Endothelial cell of umbilical vein (primary cell): ENCODE measurements at regions not wholly inside any gene's neighbourhood (a gene's known extent, or its start where the extent isn't known, plus 50 kb on each side); places are given as distances from the start of the nearest gene placed in this dataset.
"Not testable (repeated sequence)": the region's sequence is repeated elsewhere in the genome, so short reads cannot be mapped to it uniquely, and the experiment has no call there.

Experiments used
- BruUV-seq: library from RNA; stranded (reverse); fragments of 400-500 nt; replicated peaks from 2 replicates; lab custom pipeline; 2021; lab: Mats Ljungman, UMichigan
- CTCF ChIA-PET: fragments of 300-600, 350-600 bp; sonication (Branson Sonifier 250); formaldehyde crosslinking; loops from one replicate; lab custom pipeline; 2021; ENCODE audit warnings: antibody characterized with exemption, inconsistent platforms; lab: Charles Lee
- POLR2A ChIA-PET: fragments of 300-600, 350-600 bp; sonication (Branson Sonifier 250); formaldehyde crosslinking; loops from one replicate; lab custom pipeline; 2021; ENCODE audit warnings: antibody characterized with exemption, inconsistent platforms; lab: Charles Lee
- DNase-seq: peaks from one replicate; pipeline ENCODE4 v3.0.0-alpha.2; 2011; ENCODE audit warnings: low read depth, low spot score
- FAIRE-seq: peaks from 2 replicates; lab custom pipeline; 2011; peaks lifted over from hg19 to GRCh38; lab: Jason Lieb, UNC
- H2AFZ ChIP-seq: 2 replicates; pipeline ENCODE4 v1.6.0; 2012; ENCODE audit warnings: low read depth, low read length, control low read depth, inconsistent platforms
- H3K27ac ChIP-seq: 2 replicates; pipeline ENCODE4 v1.5.1; 2011; ENCODE audit warnings: low read depth, mild to moderate bottlenecking, control low read depth, low read length, moderate library complexity; ENCODE audit not compliant: insufficient read depth
- H3K27me3 ChIP-seq, 2 experiments: 2 replicates each; pipeline versions ENCODE4 v1.6.0 to v1.6.1; 2011; ENCODE audit warnings: low read length in 2 of 2, mixed read lengths in 1 of 2; ENCODE audit not compliant: control insufficient read depth in 2 of 2, insufficient read depth in 2 of 2
- H3K36me3 ChIP-seq, 2 experiments: 2 replicates in 1 of 2; 3 replicates in 1 of 2; pipeline ENCODE4 v1.5.1; 2011; ENCODE audit warnings: low read length in 2 of 2, mild to moderate bottlenecking in 1 of 2, moderate library complexity in 1 of 2; ENCODE audit not compliant: control insufficient read depth in 2 of 2, insufficient read depth in 2 of 2; ENCODE audit errors: extremely low read depth in 1 of 2
- H3K4me1 ChIP-seq: 3 replicates; pipeline ENCODE4 v1.5.1; 2011; ENCODE audit warnings: mild to moderate bottlenecking, low read length; ENCODE audit not compliant: control insufficient read depth, insufficient read depth; ENCODE audit errors: extremely low read depth
- H3K4me2 ChIP-seq: 2 replicates; pipeline ENCODE4 v1.6.1; 2011; ENCODE audit warnings: low read length, control low read depth, mixed read lengths; ENCODE audit not compliant: insufficient read depth
- H3K4me3 ChIP-seq, 3 experiments: fragments of 200-600 bp in 1 of 3; sonication (generic), shearing (Covaris generic) in 1 of 3; replicated peaks in 1 of 3; 2 replicates each; pipeline ENCODE4 v1.5.1; 2011 to 2016; ENCODE audit warnings: control low read depth in 3 of 3, low read length in 3 of 3, mild to moderate bottlenecking in 2 of 3, inconsistent platforms in 1 of 3, low read depth in 1 of 3, moderate library complexity in 1 of 3; ENCODE audit not compliant: insufficient read depth in 1 of 3
- H3K79me2 ChIP-seq: 2 replicates; pipeline ENCODE4 v1.6.0; 2012; ENCODE audit warnings: low read length, inconsistent platforms; ENCODE audit not compliant: control insufficient read depth, insufficient read depth
- H3K9ac ChIP-seq: replicated peaks from 2 replicates; pipeline ENCODE3; 2011; ENCODE audit warnings: low read length, control low read depth; ENCODE audit not compliant: insufficient read depth; ENCODE audit errors: extremely low read depth
- H3K9me1 ChIP-seq: replicated peaks from 3 replicates; pipeline ENCODE4 v1.6.0; 2011; ENCODE audit warnings: mild to moderate bottlenecking, low read length; ENCODE audit not compliant: control insufficient read depth, insufficient read depth; ENCODE audit errors: extremely low read depth
- H3K9me3 ChIP-seq: replicated peaks from 2 replicates; pipeline ENCODE4 v1.5.1; 2012; ENCODE audit warnings: low read length, inconsistent platforms; ENCODE audit not compliant: control insufficient read depth, insufficient read depth
- H4K20me1 ChIP-seq: replicated peaks from 2 replicates; pipeline ENCODE3; 2011; ENCODE audit warnings: mild to moderate bottlenecking, low read length; ENCODE audit not compliant: control insufficient read depth, insufficient read depth; ENCODE audit errors: extremely low read depth
- CTCF ChIP-seq, 2 donors: IDR thresholded peaks; 1 replicate in 1 of 2; 2 replicates in 1 of 2; pipeline ENCODE4 v1.5.1; 2011; ENCODE audit warnings: low read length in 2 of 2, mild to moderate bottlenecking in 2 of 2, moderate library complexity in 2 of 2, control low read depth in 1 of 2, inconsistent platforms in 1 of 2, low read depth in 1 of 2; ENCODE audit not compliant: insufficient read depth in 1 of 2; ENCODE audit errors: extremely low read depth in 1 of 2
- GATA2 ChIP-seq: IDR thresholded peaks from 2 replicates; pipeline ENCODE4 v1.7.0; 2011; ENCODE audit warnings: low read depth, mild to moderate bottlenecking, moderate library complexity, mixed read lengths, low read length; ENCODE audit not compliant: insufficient read length, insufficient read depth
- dilution Hi-C: fragments of 300-500 bp; cut with MboI; formaldehyde crosslinking; loops from one replicate; pipeline ENCODE4 v1.15.0; 2019; ENCODE audit warnings: low sequenced_read_pairs; ENCODE audit not compliant: extremely low pct_ligation_motif_present
- intact Hi-C: fragments of 100-400 bp; cut with micrococcal nuclease; formaldehyde crosslinking; loops from one replicate; pipeline ENCODE4 v1.10.0; 2022
- TF ChIP-seq, protein P1 (sequence below): IDR thresholded peaks from 2 replicates; pipeline ENCODE4 v1.6.1; 2011; ENCODE audit not compliant: insufficient read depth, insufficient read length

GRCh38 chr1:99371413-99371812, 107.1 kb downstream of the PLPPR4 start:
- no peak for DNase-seq
- Histone ChIP-seq H3K36me3 (no peaks in the 10 kb centered on the region), H3K27ac (no peak overlapping the region), H3K9me1 (no peaks in the 10 kb centered on the region), H3K9me3 (no peaks in the 10 kb centered on the region), H3K9ac (no peak overlapping the region), H3K4me1 (no peaks in the 10 kb centered on the region), H3K4me3 (no peak overlapping the region), H3K4me2 (no peak overlapping the region), H4K20me1 (no peaks in the 10 kb centered on the region), H2AFZ (no peak overlapping the region), H3K27me3 (peaks cover 2% of the 10 kb centered on the region in 2 experiments), H3K79me2 (no peaks in the 10 kb centered on the region)
- ChIA-PET CTCF (no interaction called here), POLR2A (no interaction called here)
- FAIRE-seq = no peak
- intact Hi-C loops = loop anchor here (10.0 kb wide), 1 partner anchor 1127 kb away; no protein-coding TSS in a partner anchor
- TF ChIP-seq GATA2 = no peak
- no TSS peak for BruUV-seq
- dilution Hi-C loops = no loop called here

DNA sequence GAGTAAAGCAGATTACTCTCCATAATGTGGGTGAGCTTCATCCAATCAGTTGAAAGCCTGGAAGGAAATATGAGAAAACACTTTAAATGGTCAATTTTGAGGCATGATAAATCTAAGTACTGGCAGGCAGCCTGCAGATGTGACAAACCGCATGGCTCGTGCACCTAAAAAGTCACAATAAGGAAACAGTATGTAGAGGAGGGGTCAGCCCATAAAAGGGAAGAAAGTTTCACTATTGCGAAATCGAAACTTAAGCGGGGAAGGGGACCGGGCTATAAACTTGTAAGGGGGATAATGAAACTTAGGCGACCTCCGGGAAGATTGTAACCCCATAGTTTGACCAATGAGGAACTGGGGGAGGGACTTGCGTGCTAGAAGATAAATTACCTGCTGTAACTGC, 109.8 kb downstream of the PLPPR4 start:
- Histone ChIP-seq H3K36me3 (no peaks in the 10 kb centered on the region), H2AFZ (no peak overlapping the region), H4K20me1 (no peaks in the 10 kb centered on the region), H3K9me3 (no peaks in the 10 kb centered on the region), H3K79me2 (no peaks in the 10 kb centered on the region), H3K4me1 (no peaks in the 10 kb centered on the region), H3K27ac (no peak overlapping the region), H3K9ac (no peak overlapping the region), H3K27me3 (no peaks in the 10 kb centered on the region), H3K4me3 (no peak overlapping the region), H3K4me2 (no peak overlapping the region), H3K9me1 (no peaks in the 10 kb centered on the region)
- FAIRE-seq (no peak), DNase-seq (no peak)
- POLR2A ChIA-PET = no interaction called here
- CTCF ChIA-PET = no interaction called here
- BruUV-seq = no TSS peak
- TF ChIP-seq GATA2 (no peak), CTCF (IDR thresholded peaks at IDR 0.05; ENCODE audit: extremely low read depth in 1 of 2, insufficient read depth in 1 of 2, low read depth in 1 of 2, low read length in 2 of 2) (no peak)
- TF ChIP-seq, protein P1, sequence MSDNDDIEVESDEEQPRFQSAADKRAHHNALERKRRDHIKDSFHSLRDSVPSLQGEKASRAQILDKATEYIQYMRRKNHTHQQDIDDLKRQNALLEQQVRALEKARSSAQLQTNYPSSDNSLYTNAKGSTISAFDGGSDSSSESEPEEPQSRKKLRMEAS = no peak
- dilution Hi-C loops = no loop called here
- intact Hi-C loops = loop anchor here (10.0 kb wide), 1 partner anchor 1129 kb away; no protein-coding TSS in a partner anchor

- H2AFZ ChIP-seq, H3K79me2 ChIP-seq, H3K9me3 ChIP-seq, H3K4me2 ChIP-seq, H3K27ac ChIP-seq, H3K9ac ChIP-seq, H3K36me3 ChIP-seq, CTCF ChIA-PET, H3K4me3 ChIP-seq, H3K9me1 ChIP-seq, H3K27me3 ChIP-seq, dilution Hi-C loops, FAIRE-seq, H3K4me1 ChIP-seq, H4K20me1 ChIP-seq, POLR2A ChIA-PET, BruUV-seq, DNase-seq: not testable (repeated sequence)
- intact Hi-C loops = loop anchor here (10.0 kb wide), 1 partner anchor 1130 kb away; no protein-coding TSS in a partner anchor
These were observed 110.4 kb downstream of the PLPPR4 start for GRCh38 chr1:99374693-99375092.
